K562 (cell line): ENCODE measurements at regions not wholly inside any gene's neighbourhood (a gene's known extent, or its start where the extent isn't known, plus 50 kb on each side); places are given as distances from the start of the nearest gene placed in this dataset.

Experiments
- NFE2L1 ChIP-seq: fragments of 450-650 bp; IDR thresholded peaks from 2 replicates; pipeline ENCODE4 v1.6.1; 2016; ENCODE audit warnings: missing genetic modification characterization, low read depth, mild to moderate bottlenecking, missing compliant biosample characterization, moderate library complexity, borderline replicate concordance
- STAG1 ChIP-seq: sonication (generic); formaldehyde crosslinking; IDR thresholded peaks from 2 replicates; pipeline ENCODE4 v1.5.0; 2020; ENCODE audit warnings: missing genetic modification reagents, borderline replicate concordance
- TF ChIP-seq, protein P1 (sequence below), 2 experiments: fragments of 450-650 bp; formaldehyde crosslinking in 1 of 2; IDR thresholded peaks; 2 replicates each; pipeline versions ENCODE4 v1.4.0 to v1.6.1; 2014 to 2020; ENCODE audit warnings: mild to moderate bottlenecking in 2 of 2, borderline replicate concordance in 1 of 2, low read depth in 1 of 2
- TF ChIP-seq, protein P2 (sequence below): fragments of 250-450 bp; sonication (Bioruptor Pico); IDR thresholded peaks from 2 replicates; pipeline ENCODE4 v1.4.0; 2020; ENCODE audit warnings: borderline replicate concordance

DNA sequence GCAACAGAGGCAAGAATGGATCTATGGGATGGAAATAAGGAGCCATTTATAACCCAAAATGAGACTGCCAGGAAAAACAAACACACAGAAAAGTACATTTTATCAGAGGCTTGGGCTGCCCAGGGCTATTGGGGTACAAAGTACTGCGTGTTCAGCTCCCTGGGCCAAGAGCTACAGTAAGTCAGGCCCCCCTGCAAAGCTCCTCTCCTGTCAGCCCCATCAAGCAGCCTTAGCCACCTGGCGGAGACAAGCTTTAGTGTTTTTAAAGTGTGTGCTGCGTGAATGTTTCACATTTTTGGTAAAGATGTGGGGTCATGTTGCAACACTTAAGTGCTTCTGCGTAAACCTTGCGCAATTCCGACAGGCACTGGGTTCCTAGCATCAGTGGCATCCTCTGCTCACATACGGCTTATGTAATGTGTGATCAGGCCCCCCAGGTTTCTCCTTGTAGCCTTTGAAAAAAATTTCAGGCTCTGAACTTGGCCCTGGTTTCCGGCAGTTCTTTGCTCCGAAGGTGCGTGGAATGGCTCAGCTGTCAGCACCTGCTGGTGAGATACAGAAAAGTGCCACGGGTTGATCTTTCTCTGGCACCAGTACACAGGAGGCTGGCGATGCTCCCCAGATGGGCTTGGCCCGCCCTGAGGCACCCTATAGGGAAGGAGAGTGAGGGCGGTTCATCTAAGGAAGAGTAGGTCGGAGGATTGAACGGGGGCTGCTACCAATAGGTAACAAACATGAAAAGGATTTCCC is 198.7 kb upstream of the EEA1 start (continued):
- TF ChIP-seq, protein P1, sequence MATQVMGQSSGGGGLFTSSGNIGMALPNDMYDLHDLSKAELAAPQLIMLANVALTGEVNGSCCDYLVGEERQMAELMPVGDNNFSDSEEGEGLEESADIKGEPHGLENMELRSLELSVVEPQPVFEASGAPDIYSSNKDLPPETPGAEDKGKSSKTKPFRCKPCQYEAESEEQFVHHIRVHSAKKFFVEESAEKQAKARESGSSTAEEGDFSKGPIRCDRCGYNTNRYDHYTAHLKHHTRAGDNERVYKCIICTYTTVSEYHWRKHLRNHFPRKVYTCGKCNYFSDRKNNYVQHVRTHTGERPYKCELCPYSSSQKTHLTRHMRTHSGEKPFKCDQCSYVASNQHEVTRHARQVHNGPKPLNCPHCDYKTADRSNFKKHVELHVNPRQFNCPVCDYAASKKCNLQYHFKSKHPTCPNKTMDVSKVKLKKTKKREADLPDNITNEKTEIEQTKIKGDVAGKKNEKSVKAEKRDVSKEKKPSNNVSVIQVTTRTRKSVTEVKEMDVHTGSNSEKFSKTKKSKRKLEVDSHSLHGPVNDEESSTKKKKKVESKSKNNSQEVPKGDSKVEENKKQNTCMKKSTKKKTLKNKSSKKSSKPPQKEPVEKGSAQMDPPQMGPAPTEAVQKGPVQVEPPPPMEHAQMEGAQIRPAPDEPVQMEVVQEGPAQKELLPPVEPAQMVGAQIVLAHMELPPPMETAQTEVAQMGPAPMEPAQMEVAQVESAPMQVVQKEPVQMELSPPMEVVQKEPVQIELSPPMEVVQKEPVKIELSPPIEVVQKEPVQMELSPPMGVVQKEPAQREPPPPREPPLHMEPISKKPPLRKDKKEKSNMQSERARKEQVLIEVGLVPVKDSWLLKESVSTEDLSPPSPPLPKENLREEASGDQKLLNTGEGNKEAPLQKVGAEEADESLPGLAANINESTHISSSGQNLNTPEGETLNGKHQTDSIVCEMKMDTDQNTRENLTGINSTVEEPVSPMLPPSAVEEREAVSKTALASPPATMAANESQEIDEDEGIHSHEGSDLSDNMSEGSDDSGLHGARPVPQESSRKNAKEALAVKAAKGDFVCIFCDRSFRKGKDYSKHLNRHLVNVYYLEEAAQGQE (IDR thresholded peaks at IDR 0.05; ENCODE audit: borderline replicate concordance), result peak; percentile 53; the same call in 1 of the 2 replicates
- TF ChIP-seq, protein P1 (CRISPR knock-in tag; IDR thresholded peaks at IDR 0.05; ENCODE audit: low read depth), result no peak
- TF ChIP-seq STAG1 (CRISPR knock-in tag) (no peak), NFE2L1 (no peak)
- TF ChIP-seq, protein P2, sequence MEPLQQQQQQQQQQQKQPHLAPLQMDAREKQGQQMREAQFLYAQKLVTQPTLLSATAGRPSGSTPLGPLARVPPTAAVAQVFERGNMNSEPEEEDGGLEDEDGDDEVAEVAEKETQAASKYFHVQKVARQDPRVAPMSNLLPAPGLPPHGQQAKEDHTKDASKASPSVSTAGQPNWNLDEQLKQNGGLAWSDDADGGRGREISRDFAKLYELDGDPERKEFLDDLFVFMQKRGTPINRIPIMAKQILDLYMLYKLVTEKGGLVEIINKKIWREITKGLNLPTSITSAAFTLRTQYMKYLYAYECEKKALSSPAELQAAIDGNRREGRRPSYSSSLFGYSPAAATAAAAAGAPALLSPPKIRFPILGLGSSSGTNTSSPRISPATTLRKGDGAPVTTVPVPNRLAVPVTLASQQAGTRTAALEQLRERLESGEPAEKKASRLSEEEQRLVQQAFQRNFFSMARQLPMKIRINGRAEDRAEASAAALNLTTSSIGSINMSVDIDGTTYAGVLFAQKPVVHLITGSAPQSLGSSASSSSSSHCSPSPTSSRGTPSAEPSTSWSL, result no peak
